HG02973 (cell line): ENCODE measurements at regions not wholly inside any gene's neighbourhood (a gene's known extent, or its start where the extent isn't known, plus 50 kb on each side); places are given as distances from the start of the nearest gene placed in this dataset.

Source experiments
- ATAC-seq: cut with Tn5 transposase; IDR thresholded peaks from one replicate; pipeline ENCODE4 v1.9.1; 2021; ENCODE audit warnings: moderate library complexity; ENCODE audit not compliant: unreplicated experiment

DNA sequence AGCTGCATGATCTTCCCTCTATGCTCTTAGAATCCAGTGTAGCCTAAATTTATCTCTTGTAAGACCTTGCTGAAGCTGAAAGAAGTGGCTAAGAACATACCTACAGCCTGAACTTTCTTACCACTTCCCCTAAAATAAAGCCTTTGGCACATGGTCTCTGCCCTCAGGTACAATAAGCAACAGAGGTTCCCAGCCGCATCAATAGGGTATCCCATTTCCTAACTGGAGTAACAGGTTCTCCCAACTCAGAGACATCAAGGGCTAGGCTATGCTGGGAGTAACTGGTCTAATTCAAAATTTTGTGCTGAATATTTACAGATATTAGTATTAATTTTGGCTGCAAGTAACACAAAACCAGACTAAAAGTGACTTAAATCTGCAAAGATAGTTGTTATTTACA is 335.8 kb upstream of the TRPC7 start:
- ATAC-seq, result no peak

DNA sequence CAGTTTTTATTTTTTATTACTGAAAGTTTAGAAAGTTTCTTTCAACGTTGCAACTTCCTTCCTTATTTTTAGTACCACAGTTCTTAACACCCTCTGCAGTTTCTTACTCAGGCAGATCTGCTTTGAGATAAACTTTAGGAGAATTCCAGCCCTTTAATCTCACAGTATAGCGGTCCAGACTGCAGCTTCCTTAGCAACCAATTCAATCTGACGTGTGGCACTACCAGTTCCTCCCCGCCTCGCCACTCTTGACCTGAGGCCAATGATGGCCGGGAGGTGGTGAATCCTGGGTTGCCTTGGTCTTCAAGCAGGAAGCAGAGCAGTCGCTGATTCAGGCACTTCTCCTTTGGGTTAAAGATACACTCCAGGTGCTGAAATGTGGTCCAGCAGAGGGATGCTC is 334.3 kb upstream of the TRPC7 start:
- ATAC-seq, result no peak

DNA sequence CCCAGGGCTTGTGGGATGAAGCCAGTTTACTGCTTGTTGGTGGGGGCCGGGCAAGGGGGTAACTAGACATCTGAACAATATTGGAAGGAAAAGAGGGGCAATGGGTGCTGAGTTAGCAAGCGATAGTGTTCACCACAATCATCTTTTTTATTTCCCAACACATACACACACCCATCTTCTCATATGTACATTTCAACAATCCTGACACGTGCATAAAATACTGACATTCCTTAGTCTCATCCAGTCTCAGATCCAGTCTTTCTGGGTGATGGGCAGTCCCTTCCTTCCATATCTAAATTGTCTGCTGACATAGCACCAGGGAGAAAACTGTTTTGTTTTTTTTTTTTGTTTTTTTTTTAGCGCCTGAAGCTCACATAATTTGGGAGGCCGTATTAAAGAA is 333.6 kb upstream of the TRPC7 start:
- no peak for ATAC-seq

DNA sequence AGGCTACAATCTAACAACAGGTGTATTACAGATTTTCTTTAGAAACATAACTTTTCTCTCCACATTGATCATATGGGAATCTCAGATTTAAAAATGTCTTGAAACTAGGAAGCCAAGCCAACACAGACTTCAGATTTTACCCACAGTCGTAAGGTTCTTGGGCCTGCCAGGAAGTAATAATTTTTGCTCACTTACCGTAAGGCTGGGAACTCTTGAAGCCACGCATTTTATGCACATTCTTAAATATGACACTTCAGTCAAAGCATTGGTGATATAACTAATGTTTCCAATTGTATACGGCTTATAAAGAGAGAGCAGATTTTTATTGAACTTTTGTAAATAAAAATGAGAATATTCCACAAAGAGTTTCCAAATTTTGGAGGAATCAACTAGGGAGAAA is 328.9 kb upstream of the TRPC7 start:
- no peak for ATAC-seq

DNA sequence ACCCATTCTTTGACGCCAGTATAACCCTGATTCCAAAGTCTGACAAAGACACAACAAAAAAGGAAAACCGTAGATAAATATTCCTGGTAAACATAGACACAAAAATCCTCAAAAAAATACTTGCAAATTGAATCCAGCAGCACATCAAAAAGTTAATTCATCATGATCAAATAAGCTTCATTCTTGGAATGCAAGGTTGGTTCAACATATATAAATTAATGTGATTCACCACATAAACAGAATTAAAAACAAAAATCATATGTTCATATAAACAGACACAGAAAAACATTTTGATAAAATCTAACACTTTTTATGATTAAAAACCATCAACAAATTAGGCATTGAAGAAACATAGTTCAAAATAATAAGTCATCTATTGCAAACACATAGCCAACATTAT is 324.2 kb upstream of the TRPC7 start:
- no peak for ATAC-seq

DNA sequence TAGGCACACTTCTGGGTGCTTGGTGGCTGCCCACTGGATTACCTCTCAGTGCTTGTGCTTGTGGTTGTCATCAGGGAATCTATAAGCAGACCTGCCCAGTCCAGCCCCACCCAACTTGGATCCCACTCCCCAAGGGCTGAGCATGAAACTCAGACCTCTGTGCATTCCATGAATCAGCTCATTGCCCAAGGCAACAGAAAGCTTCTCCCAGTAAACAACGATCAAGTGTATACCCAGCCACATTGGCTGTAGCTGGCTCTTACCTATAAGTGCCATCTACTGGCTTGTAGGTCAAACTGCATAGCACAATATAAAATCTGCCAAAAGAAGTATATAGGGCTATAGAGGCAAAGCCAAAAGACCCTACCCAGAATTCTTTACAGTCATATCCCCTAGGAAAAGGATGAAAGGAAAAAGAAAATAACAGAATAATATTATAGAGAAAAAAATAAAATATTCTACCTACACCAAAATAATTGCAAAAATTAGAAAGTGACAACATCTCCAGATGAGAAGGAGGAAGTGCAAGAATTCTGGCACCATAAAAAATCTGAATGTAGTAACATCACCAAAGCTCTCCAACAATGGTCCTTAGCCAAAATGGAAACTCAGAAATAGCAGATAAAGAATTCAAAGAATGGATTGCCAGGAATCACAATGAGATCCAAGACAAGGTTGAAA is 321.0 kb upstream of the TRPC7 start:
- no peak for ATAC-seq

DNA sequence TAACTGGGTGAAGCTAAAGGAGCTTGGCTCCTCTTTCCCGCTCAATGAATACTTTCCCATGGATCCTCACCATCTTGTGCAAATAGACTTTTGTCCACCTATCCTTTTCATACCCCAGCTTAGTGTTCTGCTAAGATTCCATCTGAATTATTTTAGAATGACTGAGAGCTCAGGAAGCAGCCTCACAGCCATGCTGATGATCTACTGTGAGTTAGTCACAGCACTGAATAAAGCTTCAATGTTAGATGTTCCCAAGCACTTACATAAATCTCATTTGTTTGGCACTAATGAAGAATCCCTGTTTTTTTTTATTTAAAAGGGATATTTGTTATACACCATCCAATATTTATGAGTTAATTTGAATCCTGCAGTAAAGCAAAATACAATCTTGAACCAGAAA is 317.6 kb upstream of the TRPC7 start:
- ATAC-seq, result no peak

DNA sequence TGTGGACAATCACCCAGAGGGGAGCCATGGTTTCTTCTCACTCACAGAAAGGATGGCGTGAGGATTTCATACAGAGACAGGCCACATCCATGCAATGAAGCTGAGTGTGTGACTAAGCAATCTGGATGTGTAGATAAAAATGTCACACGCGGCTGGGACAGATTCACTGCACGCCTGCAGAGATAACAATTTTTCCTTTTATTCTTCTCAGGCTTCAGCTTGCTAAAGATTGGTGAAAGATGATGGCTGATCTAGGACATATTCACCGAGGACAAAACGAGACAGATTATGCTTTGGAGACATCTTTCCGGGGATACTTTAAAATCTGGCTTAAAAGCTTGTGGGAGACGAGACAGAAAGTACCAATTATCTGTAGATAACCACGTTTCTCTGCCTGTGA is 313.9 kb upstream of the TRPC7 start:
- no peak for ATAC-seq

DNA sequence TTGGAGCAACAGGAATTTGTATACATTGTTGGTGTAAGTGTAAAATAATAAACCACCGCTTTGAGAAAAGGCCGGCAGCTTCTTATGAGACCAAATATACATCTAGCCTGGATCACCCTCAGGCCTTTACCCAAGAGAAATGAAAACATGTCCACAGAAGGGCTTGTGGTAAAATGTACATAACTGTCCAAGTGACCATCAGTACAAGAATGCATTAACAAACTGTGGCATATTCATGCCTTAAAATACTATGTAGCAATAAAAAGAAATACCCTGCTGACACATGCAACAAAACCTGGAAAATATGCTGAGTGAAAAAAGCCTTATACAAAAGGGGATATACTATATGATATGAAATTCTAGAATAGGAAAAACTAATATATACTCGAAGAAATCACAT is 311.9 kb upstream of the TRPC7 start:
- ATAC-seq, result no peak

DNA sequence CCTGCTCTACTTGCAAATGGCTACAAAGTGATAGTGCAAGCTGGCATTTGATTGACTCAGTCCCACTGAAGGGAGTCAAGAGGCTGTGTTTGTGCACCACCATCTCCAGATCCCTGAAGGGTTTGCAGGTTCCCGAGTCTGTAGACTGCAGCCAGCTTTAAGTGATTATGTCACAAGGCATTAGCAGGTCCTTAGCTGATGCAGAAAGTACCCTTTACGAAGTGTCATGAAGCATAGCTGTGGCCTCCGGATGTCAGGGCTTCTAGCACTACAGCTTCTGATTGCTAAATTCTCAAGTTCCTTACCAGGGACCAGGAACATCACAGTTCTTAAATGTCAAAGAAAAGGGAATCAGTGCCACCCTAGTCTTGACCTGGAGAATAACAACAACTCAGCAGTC is 311.3 kb upstream of the TRPC7 start:
- no peak for ATAC-seq

DNA sequence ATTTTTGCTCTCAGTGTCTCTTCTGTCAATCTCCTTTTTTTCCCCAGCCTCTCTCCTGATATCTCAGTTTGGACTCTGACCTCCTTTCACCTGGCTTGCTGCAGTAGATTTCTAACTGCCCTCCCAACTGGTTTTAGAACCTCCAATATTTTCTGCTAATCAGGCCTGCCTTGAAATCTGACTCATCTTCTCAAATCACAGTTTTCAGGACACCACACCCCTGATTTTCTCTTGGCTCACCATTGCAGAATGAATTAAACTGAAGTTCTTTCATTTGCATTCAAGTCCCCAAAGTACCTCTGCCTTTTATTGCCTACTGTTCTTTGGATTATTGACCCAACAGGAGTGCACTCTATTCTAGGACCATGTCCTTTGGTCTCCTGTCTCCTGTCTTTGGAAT is 310.4 kb upstream of the TRPC7 start:
- ATAC-seq, result no peak

DNA sequence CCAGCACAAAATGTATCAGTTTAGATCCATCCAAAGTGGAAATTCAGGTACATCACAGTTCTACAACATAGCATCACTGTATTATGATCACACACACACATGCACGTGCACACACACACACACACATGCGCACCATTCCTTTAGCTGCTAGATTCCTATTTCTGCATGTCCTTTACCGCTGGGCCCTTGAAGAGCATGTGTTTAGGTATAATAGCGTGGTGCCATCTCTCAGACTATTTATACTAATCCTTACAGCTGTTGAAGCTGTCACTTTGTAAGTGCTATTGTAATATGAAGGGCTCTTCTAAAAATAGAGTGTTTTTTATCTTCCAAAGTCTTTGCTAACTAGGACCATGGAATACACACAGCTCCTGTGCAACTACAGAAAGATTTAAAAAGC is 308.8 kb upstream of the TRPC7 start:
- no peak for ATAC-seq

DNA sequence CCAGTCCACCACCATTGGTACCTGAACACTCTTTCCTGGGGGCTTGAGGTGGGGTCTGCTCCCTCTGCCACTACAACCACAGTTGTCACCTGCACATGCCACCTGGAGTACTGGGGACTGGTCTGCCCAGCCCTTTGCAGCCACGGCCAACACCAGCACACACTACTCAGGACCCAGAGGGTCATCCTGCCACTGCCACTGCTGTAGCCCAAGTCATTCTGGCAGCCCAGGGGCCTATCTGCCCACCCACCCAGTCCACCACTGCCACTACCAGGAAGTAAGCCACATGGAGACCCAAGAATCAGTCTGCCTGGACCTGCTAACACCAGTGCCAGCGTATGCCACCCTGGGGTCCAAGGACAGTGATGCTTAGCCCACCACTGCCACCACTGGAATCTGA is 302.4 kb upstream of the TRPC7 start:
- no peak for ATAC-seq

DNA sequence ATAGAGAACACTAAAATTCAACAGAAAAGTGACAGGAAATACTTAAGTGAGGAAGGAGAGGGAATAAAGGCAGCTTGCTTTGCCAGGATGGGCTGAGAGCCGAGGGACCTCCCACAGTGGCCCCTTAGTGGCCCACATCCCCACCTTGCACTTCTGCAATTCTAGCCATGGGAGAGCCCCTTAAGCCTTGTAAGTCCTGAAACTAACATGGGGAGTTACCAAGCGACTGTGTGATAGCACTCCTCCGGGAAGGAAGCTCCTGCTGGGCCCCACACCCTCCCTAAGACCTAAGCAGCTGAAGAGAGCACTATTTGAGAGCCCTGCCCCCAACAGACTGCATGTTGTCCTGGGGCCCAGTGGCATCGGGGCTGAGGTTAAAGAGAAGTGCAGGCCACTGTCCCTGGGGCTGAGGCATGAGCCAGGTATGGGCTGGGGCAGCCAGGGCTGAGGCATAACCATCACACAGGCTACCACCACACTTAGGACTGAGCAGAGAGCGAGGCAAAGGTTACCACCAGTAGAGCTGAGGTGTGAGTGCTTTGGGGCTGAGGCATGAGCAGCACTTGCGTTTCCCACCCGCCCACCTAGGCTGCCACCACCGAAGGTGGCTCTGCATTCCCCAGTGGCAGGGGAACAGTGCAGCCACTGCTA is 301.8 kb upstream of the TRPC7 start:
- ATAC-seq, result no peak

DNA sequence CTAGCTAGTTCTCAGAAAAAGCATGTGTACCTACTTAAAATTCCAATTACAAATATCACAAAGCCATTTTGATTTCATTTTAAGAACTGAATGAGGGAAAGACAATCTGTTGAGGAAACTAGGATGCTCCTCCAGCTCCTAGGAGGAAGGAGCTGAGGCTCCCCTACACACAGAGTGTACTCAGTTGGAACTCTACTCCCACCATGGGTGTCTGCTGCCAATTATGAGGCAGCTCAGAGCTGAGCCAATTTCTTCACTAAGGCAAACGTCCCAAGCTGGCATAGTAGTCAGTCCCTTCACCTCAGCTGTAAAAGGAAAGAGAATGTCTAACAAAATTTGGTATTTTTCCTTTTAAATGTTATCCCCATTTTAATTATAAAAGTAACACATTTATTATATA is 300.0 kb upstream of the TRPC7 start:
- ATAC-seq, result no peak

DNA sequence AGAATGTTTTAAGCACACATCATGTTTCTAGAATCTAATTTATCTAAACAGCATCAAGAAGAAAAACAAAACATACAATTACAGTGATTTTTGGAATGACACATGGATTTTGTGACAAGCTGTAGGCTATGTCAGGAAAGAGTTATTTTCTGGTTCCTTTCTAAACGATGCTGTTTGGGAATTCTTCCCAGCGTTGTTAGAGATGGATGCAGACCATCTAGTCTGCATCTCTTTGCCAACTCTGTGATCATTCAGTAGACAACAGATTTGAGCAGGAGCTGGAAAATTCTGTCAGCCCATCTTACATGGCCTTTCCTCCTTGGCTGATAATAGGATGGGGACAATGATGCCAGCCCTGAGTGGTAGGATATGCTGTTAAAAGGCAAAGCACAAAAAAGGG is 295.7 kb upstream of the TRPC7 start:
- ATAC-seq, result no peak

DNA sequence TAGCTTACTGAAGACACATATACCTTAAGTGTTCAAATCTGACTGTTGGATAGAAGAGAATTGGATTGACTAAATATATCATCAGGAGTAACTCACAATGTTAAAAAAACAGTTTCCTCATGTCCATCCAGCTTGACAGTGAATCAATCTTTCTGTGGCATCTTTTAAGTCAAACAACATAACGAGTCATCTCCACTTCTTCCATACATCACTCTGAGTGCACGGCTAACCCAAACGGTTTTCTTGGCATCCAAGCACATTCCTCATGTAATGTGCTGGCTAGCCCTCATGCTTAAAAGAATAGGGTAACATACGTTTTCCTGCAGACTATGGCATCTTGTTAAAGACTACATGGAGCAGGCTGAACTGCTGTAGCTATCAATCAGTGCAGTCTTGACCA is 291.5 kb upstream of the TRPC7 start:
- no peak for ATAC-seq

DNA sequence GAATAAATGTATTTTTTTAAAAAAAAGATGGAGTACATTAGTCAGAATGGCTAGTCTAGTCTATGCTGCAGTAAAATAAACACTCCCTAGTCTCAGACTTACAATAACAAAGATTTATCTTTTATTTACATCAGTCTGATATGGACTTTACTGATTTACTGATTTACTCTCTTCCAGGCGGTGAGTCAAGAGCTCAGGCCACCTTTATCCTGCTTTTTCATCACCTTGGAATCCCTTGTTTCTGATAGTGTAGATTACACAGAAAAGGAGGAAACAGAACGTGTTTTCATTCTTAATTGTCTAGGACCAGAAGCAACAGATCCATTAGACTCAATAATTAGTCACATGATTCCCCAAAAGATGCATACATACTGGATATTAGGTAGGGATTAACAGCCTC is 290.1 kb upstream of the TRPC7 start:
- no peak for ATAC-seq

DNA sequence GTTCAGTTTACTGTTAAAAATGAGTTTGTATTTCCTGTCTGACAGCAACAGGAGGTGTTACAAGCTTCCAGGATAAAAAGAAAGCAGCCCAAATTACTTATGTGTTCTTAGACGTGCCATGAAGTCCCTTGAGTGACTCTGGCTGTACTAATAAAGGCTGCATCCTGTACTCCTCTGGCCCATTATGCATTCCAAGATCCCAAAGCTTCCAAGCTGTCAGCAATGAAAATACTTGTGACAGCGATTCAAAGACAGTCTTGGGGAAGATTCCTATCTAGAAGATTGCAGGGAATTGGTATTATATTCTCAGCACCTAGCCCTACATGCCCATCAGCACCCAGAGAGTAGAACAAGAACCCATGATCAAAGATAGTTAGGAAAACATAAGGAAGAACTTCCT is 281.6 kb upstream of the TRPC7 start:
- ATAC-seq, result no peak

DNA sequence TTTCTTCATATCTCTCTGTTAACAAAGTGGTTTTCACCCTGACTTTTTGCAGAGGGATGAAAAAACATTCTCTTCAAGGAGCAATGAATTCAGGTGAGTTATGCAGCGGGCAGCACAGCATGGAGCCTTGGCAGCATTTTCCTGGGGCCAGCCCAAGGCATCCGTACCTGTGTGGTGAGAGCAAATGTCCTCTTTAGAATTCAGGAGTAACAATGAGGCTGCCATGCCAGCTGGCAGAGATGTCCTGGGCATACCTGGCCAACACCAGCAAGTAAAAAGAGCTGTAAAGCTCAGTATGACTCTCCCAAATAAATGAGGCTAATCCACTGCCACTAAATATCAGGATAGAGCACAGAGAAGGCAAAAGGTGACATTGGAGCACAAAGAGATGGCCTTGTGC is 277.6 kb upstream of the TRPC7 start:
- ATAC-seq, result no peak

DNA sequence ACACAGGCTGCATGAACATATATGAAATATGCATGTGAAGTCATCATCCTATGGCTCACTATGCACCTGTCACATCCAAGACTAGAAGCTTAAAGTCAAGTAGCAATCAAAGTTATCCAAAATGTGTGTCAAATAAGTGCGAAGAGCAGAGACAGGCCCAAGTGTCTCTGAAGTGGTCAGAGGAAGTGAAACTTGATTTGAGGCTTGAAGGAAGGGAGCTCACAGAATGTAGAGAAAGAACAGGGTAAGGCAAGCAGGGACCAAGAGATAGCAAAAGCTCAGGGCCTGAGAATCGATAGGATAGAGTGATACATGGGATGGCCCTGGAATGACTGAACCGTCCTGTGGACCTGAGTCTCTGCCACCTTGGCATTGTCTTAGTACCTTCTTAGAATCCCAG is 274.3 kb upstream of the TRPC7 start:
- ATAC-seq, result no peak

DNA sequence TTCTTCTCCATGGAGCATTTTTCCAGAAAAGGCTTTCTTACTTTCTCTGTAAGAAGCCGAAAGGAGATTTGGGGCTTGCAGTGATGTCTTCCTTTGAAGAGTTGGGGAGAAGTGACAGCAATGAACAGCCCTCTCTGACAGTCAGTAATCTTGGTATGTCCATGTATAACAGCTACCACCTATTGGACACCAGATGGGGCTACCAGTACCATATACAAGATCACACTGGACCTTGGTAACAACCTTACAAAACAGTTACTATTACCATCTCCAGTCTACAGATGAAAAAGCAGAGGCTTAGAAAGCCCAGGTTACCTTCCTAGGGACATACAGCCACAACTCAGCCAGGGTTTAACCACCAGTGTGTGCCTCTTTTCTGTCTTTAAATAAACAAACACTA is 272.7 kb upstream of the TRPC7 start:
- ATAC-seq, result no peak

DNA sequence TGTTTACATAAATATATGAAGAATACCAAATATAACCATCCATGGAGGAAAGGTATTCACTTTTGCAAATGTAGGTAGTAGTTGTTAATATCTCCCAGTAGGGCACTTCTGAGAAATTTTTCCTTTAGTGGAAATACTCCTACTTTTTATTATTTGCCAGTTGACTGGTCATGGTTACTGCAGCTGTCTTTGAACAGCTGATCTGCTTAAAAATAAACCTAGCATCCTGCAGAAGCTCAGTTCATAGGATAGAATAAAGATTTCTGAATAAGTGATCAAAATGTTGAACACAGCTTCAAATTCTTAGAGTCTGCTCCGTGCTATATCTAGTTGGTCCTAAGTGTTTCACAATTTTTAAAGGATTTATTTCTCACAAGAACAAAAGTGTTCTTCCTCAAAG is 270.7 kb upstream of the TRPC7 start:
- ATAC-seq, result no peak
